Cardiac fibroblast (primary cell): ENCODE measurements at regions not wholly inside any gene's neighbourhood (a gene's known extent, or its start where the extent isn't known, plus 50 kb on each side); places are given as distances from the start of the nearest gene placed in this dataset.

Experiments
- DNase-seq, 2 donors: peaks; one replicate each; pipeline versions ENCODE4 v3.0.0 to v3.0.0-alpha.2; 2010; ENCODE audit warnings: low read depth in 2 of 2
- H3K4me3 ChIP-seq, 2 donors: replicated peaks in 1 of 2; 1 replicate in 1 of 2; 2 replicates in 1 of 2; pipeline ENCODE4 v1.5.1; 2011; ENCODE audit warnings: low read depth in 2 of 2, low read length in 2 of 2, mild to moderate bottlenecking in 2 of 2, moderate library complexity in 1 of 2
- CTCF ChIP-seq: IDR thresholded peaks from one replicate; pipeline ENCODE4 v1.5.1; 2011; ENCODE audit warnings: low read depth, mild to moderate bottlenecking, low read length, inconsistent platforms

- DNase-seq = no peak
- H3K4me3 ChIP-seq = no peak overlapping the region
- no peak for TF ChIP-seq CTCF
These were observed 134.9 kb upstream of the ZNF92 start for GRCh38 chr7:65238785-65239184.

GRCh38 chr7:65235586-65235985, 138.1 kb upstream of the ZNF92 start:
- TF ChIP-seq CTCF = no peak
- no peak overlapping the region for H3K4me3 ChIP-seq
- DNase-seq = no peak

GRCh38 chr7:65233409-65234034, 140.1 kb upstream of the ZNF92 start:
- TF ChIP-seq CTCF = no peak
- no peak for DNase-seq
- no peak overlapping the region for H3K4me3 ChIP-seq

GRCh38 chr7:65230231-65230630, 143.4 kb upstream of the ZNF92 start:
- H3K4me3 ChIP-seq = no peak overlapping the region
- no peak for DNase-seq
- no peak for TF ChIP-seq CTCF

GRCh38 chr7:65225422-65226006, 148.1 kb upstream of the ZNF92 start:
- H3K4me3 ChIP-seq = no peak overlapping the region
- no peak for TF ChIP-seq CTCF
- no peak for DNase-seq

GRCh38 chr7:65222655-65223054, 151.0 kb upstream of the ZNF92 start:
- TF ChIP-seq CTCF = no peak
- H3K4me3 ChIP-seq = no peak overlapping the region
- DNase-seq = no peak

GRCh38 chr7:65221683-65222082, 152.0 kb upstream of the ZNF92 start:
- H3K4me3 ChIP-seq = no peak overlapping the region
- DNase-seq = no peak
- no peak for TF ChIP-seq CTCF
